Cardiac muscle cell (in vitro differentiated cells and primary cell): ENCODE measurements at regions not wholly inside any gene's neighbourhood (a gene's known extent, or its start where the extent isn't known, plus 50 kb on each side); places are given as distances from the start of the nearest gene placed in this dataset.

ENCODE experiments used
- DNase-seq, 2 donors: peaks; one replicate each; pipeline versions ENCODE4 v3.0.0 to v3.0.0-alpha.2; 2010 to 2017; ENCODE audit warnings: low read depth in 1 of 2, low spot score in 1 of 2
- H3K27ac ChIP-seq: fragments of 200-600 bp; sonication (generic); 2 replicates; pipeline ENCODE4 v1.5.1; 2016
- H3K27me3 ChIP-seq: fragments of 200-600 bp; sonication (generic); 2 replicates; pipeline ENCODE4 v1.6.0; 2016; ENCODE audit warnings: control low read depth
- H3K36me3 ChIP-seq: fragments of 200-600 bp; sonication (generic); 2 replicates; pipeline ENCODE4 v1.5.1; 2016; ENCODE audit warnings: control low read depth
- H3K4me1 ChIP-seq: fragments of 200-600 bp; sonication (generic); 2 replicates; pipeline ENCODE4 v1.8.1; 2017; ENCODE audit warnings: low read depth, mild to moderate bottlenecking, mixed run types
- H3K4me3 ChIP-seq: fragments of 200-600 bp; sonication (generic); 2 replicates; pipeline ENCODE4 v1.5.1; 2016; ENCODE audit warnings: mild to moderate bottlenecking
- H3K9me3 ChIP-seq: fragments of 200-600 bp; sonication (generic); 2 replicates; pipeline ENCODE4 v1.5.1; 2017; ENCODE audit warnings: low read depth, mild to moderate bottlenecking, control low read depth
- TF ChIP-seq, protein P1 (sequence below): IDR thresholded peaks from 2 replicates; pipeline ENCODE4 v1.5.1; 2012; ENCODE audit warnings: low read depth, mild to moderate bottlenecking, low read length

DNA sequence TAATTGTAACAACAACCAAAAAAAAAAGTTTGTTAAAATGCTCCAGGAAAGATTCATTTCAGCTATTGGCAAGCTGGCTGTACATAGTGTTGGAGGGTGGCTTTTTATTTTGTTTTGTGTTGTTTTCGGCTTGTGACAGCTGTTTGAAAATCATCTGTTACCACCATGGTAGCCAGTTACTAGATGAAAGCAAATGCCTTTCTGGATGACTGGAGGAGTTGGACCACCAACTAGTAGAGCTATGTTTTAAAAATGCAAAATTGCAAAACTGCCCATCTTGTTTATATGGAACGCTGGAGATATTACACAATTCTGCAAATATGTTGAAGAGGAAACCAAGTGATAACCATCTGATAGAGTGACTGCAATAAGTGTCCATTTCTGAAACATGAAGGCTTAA, 53.2 kb upstream of the TNIP3 start:
- Histone ChIP-seq H3K4me1 (no peaks in the 10 kb centered on the region), H3K27ac (no peak overlapping the region), H3K4me3 (no peak overlapping the region), H3K9me3 (no peaks in the 10 kb centered on the region), H3K27me3 (no peaks in the 10 kb centered on the region), H3K36me3 (no peaks in the 10 kb centered on the region)
- peak in 1 of 2 donors; percentile 59 for DNase-seq
- TF ChIP-seq, protein P1, sequence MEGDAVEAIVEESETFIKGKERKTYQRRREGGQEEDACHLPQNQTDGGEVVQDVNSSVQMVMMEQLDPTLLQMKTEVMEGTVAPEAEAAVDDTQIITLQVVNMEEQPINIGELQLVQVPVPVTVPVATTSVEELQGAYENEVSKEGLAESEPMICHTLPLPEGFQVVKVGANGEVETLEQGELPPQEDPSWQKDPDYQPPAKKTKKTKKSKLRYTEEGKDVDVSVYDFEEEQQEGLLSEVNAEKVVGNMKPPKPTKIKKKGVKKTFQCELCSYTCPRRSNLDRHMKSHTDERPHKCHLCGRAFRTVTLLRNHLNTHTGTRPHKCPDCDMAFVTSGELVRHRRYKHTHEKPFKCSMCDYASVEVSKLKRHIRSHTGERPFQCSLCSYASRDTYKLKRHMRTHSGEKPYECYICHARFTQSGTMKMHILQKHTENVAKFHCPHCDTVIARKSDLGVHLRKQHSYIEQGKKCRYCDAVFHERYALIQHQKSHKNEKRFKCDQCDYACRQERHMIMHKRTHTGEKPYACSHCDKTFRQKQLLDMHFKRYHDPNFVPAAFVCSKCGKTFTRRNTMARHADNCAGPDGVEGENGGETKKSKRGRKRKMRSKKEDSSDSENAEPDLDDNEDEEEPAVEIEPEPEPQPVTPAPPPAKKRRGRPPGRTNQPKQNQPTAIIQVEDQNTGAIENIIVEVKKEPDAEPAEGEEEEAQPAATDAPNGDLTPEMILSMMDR = no peak

DNA sequence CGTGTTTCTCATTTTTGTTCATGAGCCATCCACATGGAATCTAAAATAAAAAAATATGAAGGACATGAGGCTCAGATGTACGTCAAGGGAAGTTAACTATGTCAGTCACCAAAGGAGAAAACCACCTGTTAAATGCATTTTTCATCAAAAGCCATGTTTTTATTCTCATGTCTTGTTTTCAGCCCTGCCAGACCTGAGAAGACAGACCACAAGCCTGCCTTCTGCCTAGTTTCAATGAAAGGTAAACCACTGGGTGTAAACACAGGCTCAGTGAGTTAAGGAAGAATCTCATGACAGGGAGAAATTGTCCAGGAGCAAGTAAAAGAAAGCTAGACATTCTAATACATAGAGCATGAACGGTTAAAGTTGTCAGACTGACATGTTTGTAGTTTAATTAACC, 52.3 kb upstream of the TNIP3 start:
- Histone ChIP-seq H3K27ac (no peak overlapping the region), H3K27me3 (no peaks in the 10 kb centered on the region), H3K9me3 (no peaks in the 10 kb centered on the region), H3K4me3 (no peak overlapping the region), H3K4me1 (no peaks in the 10 kb centered on the region), H3K36me3 (no peaks in the 10 kb centered on the region)
- TF ChIP-seq, protein P1 = no peak
- no peak for DNase-seq

DNA sequence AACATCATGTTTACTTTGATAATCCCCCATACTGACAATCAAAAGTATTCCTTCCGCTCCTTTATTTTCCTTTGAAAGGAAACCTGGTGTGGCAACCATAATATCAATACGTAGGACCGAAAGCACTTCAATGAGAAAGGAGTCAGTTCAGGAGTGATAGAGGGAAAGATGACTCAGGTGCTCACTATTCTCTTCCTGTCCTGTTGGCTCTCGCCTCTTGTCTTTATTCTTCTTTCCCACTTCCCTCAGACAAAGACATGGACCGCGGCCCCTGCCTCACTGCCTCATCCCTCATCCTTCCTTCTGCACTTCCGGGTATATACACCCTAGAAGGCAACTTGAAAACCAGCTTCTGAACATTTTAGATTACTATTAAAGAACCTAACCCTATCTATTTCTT, 49.8 kb upstream of the TNIP3 start:
- no peak overlapping the region for H3K4me3 ChIP-seq
- no peak for DNase-seq
- no peaks in the 10 kb centered on the region for H3K36me3 ChIP-seq
- TF ChIP-seq, protein P1 = no peak
- no peaks in the 10 kb centered on the region for H3K27me3 ChIP-seq
- no peaks in the 10 kb centered on the region for H3K4me1 ChIP-seq
- H3K9me3 ChIP-seq = no peaks in the 10 kb centered on the region
- H3K27ac ChIP-seq = no peak overlapping the region
